ENCODE measurements at regions not wholly inside any gene's neighbourhood (a gene's known extent, or its start where the extent isn't known, plus 50 kb on each side); places are given as distances from the start of the nearest gene placed in this dataset.

GRCh38 chr9:109973336-109973735 is 193.3 kb downstream of the PALM2AKAP2 start (continued):
- no peak for TF ChIP-seq ZNF274 (IDR thresholded peaks at IDR 0.05; ENCODE audit: insufficient read depth, insufficient read length)
- peak; percentile 11 to 62; a peak in 2 of 4 replicates for TF ChIP-seq BHLHE40 (IDR thresholded peaks at IDR 0.05; ENCODE audit: borderline replicate concordance in 1 of 2, low read depth in 2 of 2, low read length in 1 of 2)
- no peak for TF ChIP-seq SREBF1 (IDR thresholded peaks at IDR 0.05; ENCODE audit: low read length)
- TF ChIP-seq ZBTB11 (CRISPR knock-in tag; IDR thresholded peaks at IDR 0.05), result no peak
- TF ChIP-seq CBX5 (IDR thresholded peaks at IDR 0.05; ENCODE audit: low read depth), result no peak
- TF ChIP-seq NFXL1 (IDR thresholded peaks at IDR 0.05; ENCODE audit: borderline replicate concordance), result no peak
- peak; percentile 15; the same call in 1 of the 2 replicates for TF ChIP-seq ATF3 (IDR thresholded peaks at IDR 0.05; ENCODE audit: borderline replicate concordance, extremely low read depth, low read depth, low read length)
